DMS153 (cell line): ENCODE measurements at regions not wholly inside any gene's neighbourhood (a gene's known extent, or its start where the extent isn't known, plus 50 kb on each side); places are given as distances from the start of the nearest gene placed in this dataset.
"Not testable (repeated sequence)": the region's sequence is repeated elsewhere in the genome, so short reads cannot be mapped to it uniquely, and the experiment has no call there.

Experiments used
- DNase-seq: peaks from one replicate; lab custom pipeline; 2025; lab: John Stamatoyannopoulos, UW

- no peak for DNase-seq
Measured at GRCh38 chr2:145402706-145403277, 882.9 kb upstream of the ZEB2 start.

- no peak for DNase-seq
Measured at GRCh38 chr2:145399131-145399530, 879.2 kb upstream of the ZEB2 start.

GRCh38 chr2:145394181-145394580 is 874.3 kb upstream of the ZEB2 start:
- no peak for DNase-seq

- DNase-seq, result no peak
Measured at GRCh38 chr2:145386973-145387372, 867.1 kb upstream of the ZEB2 start.

- no peak for DNase-seq
Measured at GRCh38 chr2:145383961-145384360, 864.0 kb upstream of the ZEB2 start.

GRCh38 chr2:145380436-145381017 is 860.6 kb upstream of the ZEB2 start:
- DNase-seq, result no peak

GRCh38 chr2:145379934-145380333 is 860.0 kb upstream of the ZEB2 start:
- no peak for DNase-seq

- DNase-seq, result no peak
Measured at GRCh38 chr2:145374165-145374564, 854.2 kb upstream of the ZEB2 start.

GRCh38 chr2:145367334-145367733 is 847.4 kb upstream of the ZEB2 start:
- DNase-seq, result not testable (repeated sequence)

GRCh38 chr2:145366341-145366740 is 846.4 kb upstream of the ZEB2 start:
- DNase-seq, result no peak

GRCh38 chr2:145360129-145360790 is 840.3 kb upstream of the ZEB2 start:
- no peak for DNase-seq

GRCh38 chr2:145359561-145359960 is 839.6 kb upstream of the ZEB2 start:
- no peak for DNase-seq

- no peak for DNase-seq
Measured at GRCh38 chr2:145356056-145356455, 836.1 kb upstream of the ZEB2 start.

GRCh38 chr2:145352484-145352883 is 832.6 kb upstream of the ZEB2 start:
- DNase-seq, result no peak

GRCh38 chr2:145351864-145352425 is 832.0 kb upstream of the ZEB2 start:
- no peak for DNase-seq

- DNase-seq, result no peak
Measured at GRCh38 chr2:145350011-145350410, 830.1 kb upstream of the ZEB2 start.

GRCh38 chr2:145344076-145344724 is 824.3 kb upstream of the ZEB2 start:
- DNase-seq, result no peak

GRCh38 chr2:145343287-145343686 is 823.4 kb upstream of the ZEB2 start:
- no peak for DNase-seq

- DNase-seq, result no peak
Measured at GRCh38 chr2:145341536-145341935, 821.6 kb upstream of the ZEB2 start.

GRCh38 chr2:145339646-145340045 is 819.7 kb upstream of the ZEB2 start:
- no peak for DNase-seq

- no peak for DNase-seq
Measured at GRCh38 chr2:145332210-145332898, 812.4 kb upstream of the ZEB2 start.

- no peak for DNase-seq
Measured at GRCh38 chr2:145329971-145330370, 810.1 kb upstream of the ZEB2 start.
